H9 (cell line): ENCODE measurements at regions not wholly inside any gene's neighbourhood (a gene's known extent, or its start where the extent isn't known, plus 50 kb on each side); places are given as distances from the start of the nearest gene placed in this dataset.

Experiments
- DNase-seq: peaks from one replicate; pipeline ENCODE4 v3.0.0-alpha.2; 2017
- H2AFZ ChIP-seq: one replicate; pipeline ENCODE4 v1.6.1; 2013; ENCODE audit warnings: mild to moderate bottlenecking, low read length, control low read depth, moderate library complexity
- H2AK5ac ChIP-seq: 2 replicates; pipeline ENCODE4 v1.6.1; 2013; ENCODE audit warnings: low read length, control low read depth, mixed read lengths; ENCODE audit not compliant: insufficient read length
- H2BK120ac ChIP-seq: one replicate; pipeline ENCODE4 v1.6.1; 2013; ENCODE audit warnings: low read depth, mild to moderate bottlenecking, low read length, control low read depth, inconsistent platforms; ENCODE audit not compliant: poor library complexity, severe bottlenecking
- H2BK12ac ChIP-seq: 2 replicates; pipeline ENCODE4 v1.6.1; 2013; ENCODE audit warnings: low read length, control low read depth, mixed read lengths, low read depth; ENCODE audit not compliant: insufficient read length
- H2BK15ac ChIP-seq: 2 replicates; pipeline ENCODE4 v1.6.1; 2013; ENCODE audit warnings: low read depth, low read length, control low read depth
- H2BK20ac ChIP-seq: one replicate; pipeline ENCODE4 v1.6.1; 2013; ENCODE audit warnings: low read depth, mild to moderate bottlenecking, low read length, control low read depth, inconsistent platforms; ENCODE audit not compliant: poor library complexity, severe bottlenecking
- H2BK5ac ChIP-seq: 2 replicates; pipeline ENCODE4 v1.6.1; 2013; ENCODE audit warnings: low read length, control low read depth, mixed read lengths; ENCODE audit not compliant: insufficient read length
- H3K14ac ChIP-seq: 2 replicates; pipeline ENCODE4 v1.6.1; 2013; ENCODE audit warnings: low read length, control low read depth; ENCODE audit not compliant: insufficient read depth
- H3K18ac ChIP-seq: 2 replicates; pipeline ENCODE4 v1.6.1; 2013; ENCODE audit warnings: low read depth, mild to moderate bottlenecking, mixed read lengths, low read length, control low read depth; ENCODE audit not compliant: insufficient read length
- H3K23ac ChIP-seq: 2 replicates; pipeline ENCODE4 v1.6.1; 2013; ENCODE audit warnings: low read length, control low read depth, mixed read lengths, low read depth; ENCODE audit not compliant: insufficient read length
- H3K23me2 ChIP-seq: 2 replicates; pipeline ENCODE4 v1.6.1; 2013; ENCODE audit warnings: low read depth, mild to moderate bottlenecking, mixed read lengths, low read length, control low read depth; ENCODE audit not compliant: insufficient read length, poor library complexity, severe bottlenecking
- H3K27ac ChIP-seq: 2 replicates; pipeline ENCODE4 v1.5.1; 2013; ENCODE audit warnings: low read length, control low read depth, mixed read lengths, low read depth; ENCODE audit not compliant: insufficient read length
- H3K27me3 ChIP-seq: 2 replicates; pipeline ENCODE4 v1.6.1; 2013; ENCODE audit warnings: low read length, control low read depth, inconsistent platforms; ENCODE audit not compliant: insufficient read depth
- H3K4ac ChIP-seq: 2 replicates; pipeline ENCODE4 v1.6.1; 2013; ENCODE audit warnings: low read depth, mild to moderate bottlenecking, control low read depth, inconsistent platforms, low read length, moderate library complexity
- H3K4me1 ChIP-seq: 2 replicates; pipeline ENCODE4 v1.6.1; 2013; ENCODE audit warnings: low read length, control low read depth, inconsistent platforms; ENCODE audit not compliant: insufficient read depth
- H3K4me2 ChIP-seq: 2 replicates; pipeline ENCODE4 v1.6.1; 2013; ENCODE audit warnings: low read length, control low read depth, mixed read lengths; ENCODE audit not compliant: insufficient read length, insufficient read depth
- H3K56ac ChIP-seq: 2 replicates; pipeline ENCODE4 v1.6.1; 2013; ENCODE audit warnings: low read depth, mild to moderate bottlenecking, mixed read lengths, low read length, control low read depth; ENCODE audit not compliant: insufficient read length
- H3K79me1 ChIP-seq: 2 replicates; pipeline ENCODE4 v1.6.1; 2013; ENCODE audit warnings: low read depth, mild to moderate bottlenecking, moderate library complexity, low read length, control low read depth, inconsistent platforms; ENCODE audit not compliant: insufficient read depth, poor library complexity, severe bottlenecking
- H3K79me2 ChIP-seq: 2 replicates; pipeline ENCODE4 v1.6.1; 2013; ENCODE audit warnings: low read length, control low read depth, inconsistent platforms; ENCODE audit not compliant: insufficient read depth
- H3K9ac ChIP-seq: 2 replicates; pipeline ENCODE4 v1.6.1; 2013; ENCODE audit warnings: low read length, control low read depth, mixed read lengths; ENCODE audit not compliant: insufficient read length; ENCODE audit errors: extremely low read depth
- H3K9me3 ChIP-seq: one replicate; pipeline ENCODE4 v1.6.1; 2013; ENCODE audit warnings: low read depth, low read length, inconsistent platforms; ENCODE audit not compliant: control insufficient read depth
- H3T11ph ChIP-seq: one replicate; pipeline ENCODE4 v1.6.1; 2013; ENCODE audit warnings: mild to moderate bottlenecking, low read length, control low read depth, inconsistent platforms
- H4K20me1 ChIP-seq: one replicate; pipeline ENCODE4 v1.6.1; 2013; ENCODE audit not compliant: control insufficient read depth, insufficient read length, insufficient read depth
- H4K5ac ChIP-seq: 2 replicates; pipeline ENCODE4 v1.6.1; 2013; ENCODE audit warnings: low read depth, mild to moderate bottlenecking, mixed read lengths, low read length, control low read depth; ENCODE audit not compliant: insufficient read length
- H4K8ac ChIP-seq: replicated peaks from 2 replicates; pipeline ENCODE4 v1.6.1; 2013; ENCODE audit warnings: low read length, control low read depth, mixed read lengths, low read depth; ENCODE audit not compliant: insufficient read length
- H4K91ac ChIP-seq: 2 replicates; pipeline ENCODE4 v1.6.1; 2013; ENCODE audit warnings: low read depth, mild to moderate bottlenecking, moderate library complexity, mixed read lengths, low read length, control low read depth; ENCODE audit not compliant: insufficient read length
- H3K27ac Mint-ChIP-seq, 3 experiments: 2 replicates in 2 of 3; 3 replicates in 1 of 3; pipeline ENCODE4 v1.8.0; 2020 to 2021; ENCODE audit warnings: mixed read lengths in 3 of 3, mild to moderate bottlenecking in 1 of 3, moderate library complexity in 1 of 3
- H3K27me3 Mint-ChIP-seq: 2 replicates; pipeline ENCODE4 v1.8.0; 2021; ENCODE audit warnings: low read depth, mild to moderate bottlenecking, moderate library complexity, mixed read lengths
- H3K36me3 Mint-ChIP-seq, 3 experiments: 2 replicates in 2 of 3; 3 replicates in 1 of 3; pipeline ENCODE4 v1.8.0; 2020 to 2021; ENCODE audit warnings: low read depth in 3 of 3, mixed read lengths in 3 of 3; ENCODE audit not compliant: insufficient read depth in 1 of 3
- H3K4me1 Mint-ChIP-seq, 2 experiments: 2 replicates each; pipeline ENCODE4 v1.8.0; 2020; ENCODE audit warnings: mixed read lengths in 2 of 2
- H3K4me3 Mint-ChIP-seq, 2 experiments: 2 replicates in 1 of 2; 3 replicates in 1 of 2; pipeline ENCODE4 v1.8.0; 2020 to 2021; ENCODE audit warnings: mild to moderate bottlenecking in 2 of 2, mixed read lengths in 2 of 2, moderate library complexity in 1 of 2
- H3K9me3 Mint-ChIP-seq, 2 experiments: 2 replicates in 1 of 2; 3 replicates in 1 of 2; pipeline ENCODE4 v1.8.0; 2020; ENCODE audit warnings: mild to moderate bottlenecking in 2 of 2, mixed read lengths in 2 of 2, moderate library complexity in 1 of 2
- whole genome bisulfite sequencing: extraction: QIAGEN DNeasy Blood & Tissue Kit; methylation state at CpG from one replicate; pipeline ENCODE4 v1.1.7; 2013; ENCODE audit warnings: missing lambda C conversion rate, low lambda C conversion rate, mixed read lengths; ENCODE audit not compliant: insufficient read length; ENCODE audit errors: extremely low coverage; 5-methylcytosine and 5-hydroxymethylcytosine counted together
- TF ChIP-seq, protein P1 (sequence below): fragments of 200-600 bp; sonication (generic); conservative IDR thresholded peaks from 3 replicates; pipeline ENCODE4 v1.8.0; 2021; ENCODE audit warnings: antibody characterized with exemption, mild to moderate bottlenecking

DNA sequence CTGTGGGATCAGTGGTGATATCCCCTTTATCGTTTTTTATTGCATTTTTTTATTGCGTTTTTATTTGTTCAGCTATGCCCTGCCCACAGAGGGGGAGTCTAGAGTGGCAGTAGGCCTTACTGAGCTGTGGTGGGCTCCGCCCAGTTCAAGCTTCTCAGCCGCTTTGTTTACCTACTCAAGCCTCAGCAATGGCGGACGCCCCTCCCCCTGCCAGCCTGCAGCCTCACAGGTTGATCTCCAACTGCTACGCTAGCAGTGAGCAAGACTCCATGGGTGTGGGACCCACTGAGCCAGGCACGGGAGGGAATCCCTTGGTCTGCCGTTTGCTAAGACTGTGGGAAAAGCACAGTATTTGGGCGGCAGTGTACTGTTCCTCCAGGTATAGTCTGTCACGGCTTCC lies 500.6 kb upstream of the MCTP2 start:
- Histone ChIP-seq H3K27me3 (no peaks in the 10 kb centered on the region), H3K27ac (no peak overlapping the region), H2BK20ac (no peak overlapping the region), H3K14ac (no peak overlapping the region), H3K79me1 (no peaks in the 10 kb centered on the region), H2BK12ac (no peak overlapping the region), H4K20me1 (no peaks in the 10 kb centered on the region), H3K4me2 (no peak overlapping the region), H3K79me2 (no peaks in the 10 kb centered on the region), H3K56ac (no peak overlapping the region), H2BK120ac (no peak overlapping the region), H2BK15ac (no peak overlapping the region), H4K91ac (no peak overlapping the region), H3K18ac (no peak overlapping the region), H3K9me3 (no peaks in the 10 kb centered on the region), H3K23ac (no peak overlapping the region), H2AK5ac (no peak overlapping the region), H3K4me1 (no peaks in the 10 kb centered on the region), H2AFZ (no peak overlapping the region), H2BK5ac (no peak overlapping the region), H3K23me2 (no peaks in the 10 kb centered on the region), H3K4ac (no peak overlapping the region), H3K9ac (no peak overlapping the region), H4K8ac (no peak overlapping the region), H4K5ac (no peak overlapping the region), H3T11ph (no peak overlapping the region)
- H3K27ac Mint-ChIP-seq = no peak overlapping the region; a peak in 1 of 7 replicates
- TF ChIP-seq, protein P1, sequence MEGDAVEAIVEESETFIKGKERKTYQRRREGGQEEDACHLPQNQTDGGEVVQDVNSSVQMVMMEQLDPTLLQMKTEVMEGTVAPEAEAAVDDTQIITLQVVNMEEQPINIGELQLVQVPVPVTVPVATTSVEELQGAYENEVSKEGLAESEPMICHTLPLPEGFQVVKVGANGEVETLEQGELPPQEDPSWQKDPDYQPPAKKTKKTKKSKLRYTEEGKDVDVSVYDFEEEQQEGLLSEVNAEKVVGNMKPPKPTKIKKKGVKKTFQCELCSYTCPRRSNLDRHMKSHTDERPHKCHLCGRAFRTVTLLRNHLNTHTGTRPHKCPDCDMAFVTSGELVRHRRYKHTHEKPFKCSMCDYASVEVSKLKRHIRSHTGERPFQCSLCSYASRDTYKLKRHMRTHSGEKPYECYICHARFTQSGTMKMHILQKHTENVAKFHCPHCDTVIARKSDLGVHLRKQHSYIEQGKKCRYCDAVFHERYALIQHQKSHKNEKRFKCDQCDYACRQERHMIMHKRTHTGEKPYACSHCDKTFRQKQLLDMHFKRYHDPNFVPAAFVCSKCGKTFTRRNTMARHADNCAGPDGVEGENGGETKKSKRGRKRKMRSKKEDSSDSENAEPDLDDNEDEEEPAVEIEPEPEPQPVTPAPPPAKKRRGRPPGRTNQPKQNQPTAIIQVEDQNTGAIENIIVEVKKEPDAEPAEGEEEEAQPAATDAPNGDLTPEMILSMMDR = no peak
- no peak for DNase-seq
- no peak overlapping the region for H3K4me3 Mint-ChIP-seq
- WGBS = no CpG with 5 or more reads among the region's 11 CpGs
- H3K4me1 Mint-ChIP-seq = peaks cover 2 to 6% of the 10 kb centered on the region in 2 experiments; a peak in 2 of 4 replicates
- peaks cover 22 to 31% of the 10 kb centered on the region in 2 experiments for H3K9me3 Mint-ChIP-seq
- H3K27me3 Mint-ChIP-seq = no peaks in the 10 kb centered on the region; the same call in 1 of the 2 replicates
- peaks cover 8 to 28% (median 15%) of the 10 kb centered on the region in 3 experiments for H3K36me3 Mint-ChIP-seq
